ENCODE measurements at regions not wholly inside any gene's neighbourhood (a gene's known extent, or its start where the extent isn't known, plus 50 kb on each side); places are given as distances from the start of the nearest gene placed in this dataset.
A peak's percentile ranks its signal among the peaks of the same experiment; 100 is the strongest.

- H3K4me3 ChIP-seq (ENCODE audit: low read depth, low read length), result no peak overlapping the region
- no peak for DNase-seq (ENCODE audit: low read depth)
Measured at GRCh38 chr7:114755856-114756255, 166.0 kb upstream of the MDFIC start.

- no peak overlapping the region for H3K4me3 ChIP-seq (ENCODE audit: low read depth, low read length)
- no peak for DNase-seq (ENCODE audit: low read depth)
Measured at GRCh38 chr7:114758661-114759227, 163.2 kb upstream of the MDFIC start.

- peak; percentile 25 for DNase-seq (ENCODE audit: low read depth)
- H3K4me3 ChIP-seq (ENCODE audit: low read depth, low read length), result no peak overlapping the region
Measured at GRCh38 chr7:114759347-114760062, 162.4 kb upstream of the MDFIC start.

- no peak for DNase-seq (ENCODE audit: low read depth)
- no peak overlapping the region for H3K4me3 ChIP-seq (ENCODE audit: low read depth, low read length)
Measured at GRCh38 chr7:114760477-114760876, 161.4 kb upstream of the MDFIC start.

- DNase-seq (ENCODE audit: low read depth), result no peak
- no peak overlapping the region for H3K4me3 ChIP-seq (ENCODE audit: low read depth, low read length)
Measured at GRCh38 chr7:114761973-114762372, 159.9 kb upstream of the MDFIC start.

GRCh38 chr7:114765331-114766040, 156.4 kb upstream of the MDFIC start:
- no peak overlapping the region for H3K4me3 ChIP-seq (ENCODE audit: low read depth, low read length)
- DNase-seq (ENCODE audit: low read depth), result no peak

- DNase-seq (ENCODE audit: low read depth), result no peak
- no peak overlapping the region for H3K4me3 ChIP-seq (ENCODE audit: low read depth, low read length)
Measured at GRCh38 chr7:114766041-114766356, 155.9 kb upstream of the MDFIC start.

- DNase-seq (ENCODE audit: low read depth), result no peak
- no peak overlapping the region for H3K4me3 ChIP-seq (ENCODE audit: low read depth, low read length)
Measured at GRCh38 chr7:114777288-114777687, 144.6 kb upstream of the MDFIC start.

- DNase-seq (ENCODE audit: low read depth), result no peak
- H3K4me3 ChIP-seq (ENCODE audit: low read depth, low read length), result no peak overlapping the region
Measured at GRCh38 chr7:114783508-114783907, 138.4 kb upstream of the MDFIC start.

- DNase-seq (ENCODE audit: low read depth), result no peak
Measured at GRCh38 chr7:114784177-114784576, 137.7 kb upstream of the MDFIC start.

GRCh38 chr7:114784746-114785145, 137.1 kb upstream of the MDFIC start:
- no peak for DNase-seq (ENCODE audit: low read depth)
- H3K4me3 ChIP-seq (ENCODE audit: low read depth, low read length), result no peak overlapping the region

More at GRCh38 chr7:114784177-114784576, 137.7 kb upstream of the MDFIC start:
- H3K4me3 ChIP-seq (ENCODE audit: low read depth, low read length), result no peak overlapping the region

- no peak overlapping the region for H3K4me3 ChIP-seq (ENCODE audit: low read depth, low read length)
- DNase-seq (ENCODE audit: low read depth), result no peak
Measured at GRCh38 chr7:114785496-114785895, 136.4 kb upstream of the MDFIC start.

- H3K4me3 ChIP-seq (ENCODE audit: low read depth, low read length), result no peak overlapping the region
- no peak for DNase-seq (ENCODE audit: low read depth)
Measured at GRCh38 chr7:114786455-114786854, 135.4 kb upstream of the MDFIC start.

- no peak for DNase-seq (ENCODE audit: low read depth)
- no peak overlapping the region for H3K4me3 ChIP-seq (ENCODE audit: low read depth, low read length)
Measured at GRCh38 chr7:114787556-114787955, 134.3 kb upstream of the MDFIC start.

- DNase-seq (ENCODE audit: low read depth), result no peak
- H3K4me3 ChIP-seq (ENCODE audit: low read depth, low read length), result no peak overlapping the region
Measured at GRCh38 chr7:114788706-114789105, 133.2 kb upstream of the MDFIC start.

- no peak overlapping the region for H3K4me3 ChIP-seq (ENCODE audit: low read depth, low read length)
- no peak for DNase-seq (ENCODE audit: low read depth)
Measured at GRCh38 chr7:114789161-114789560, 132.7 kb upstream of the MDFIC start.

GRCh38 chr7:114789871-114790311, 132.0 kb upstream of the MDFIC start:
- H3K4me3 ChIP-seq (ENCODE audit: low read depth, low read length), result no peak overlapping the region
- peak; percentile 92 for DNase-seq (ENCODE audit: low read depth)

GRCh38 chr7:114790521-114790920, 131.4 kb upstream of the MDFIC start:
- DNase-seq (ENCODE audit: low read depth), result no peak
- H3K4me3 ChIP-seq (ENCODE audit: low read depth, low read length), result no peak overlapping the region

GRCh38 chr7:114791771-114792170, 130.1 kb upstream of the MDFIC start:
- no peak overlapping the region for H3K4me3 ChIP-seq (ENCODE audit: low read depth, low read length)
- no peak for DNase-seq (ENCODE audit: low read depth)

- H3K4me3 ChIP-seq (ENCODE audit: low read depth, low read length), result no peak overlapping the region
- DNase-seq (ENCODE audit: low read depth), result no peak
Measured at GRCh38 chr7:114793155-114793845, 128.6 kb upstream of the MDFIC start.
